Fibroblast of the conjunctiva (primary cell): ENCODE measurements at regions not wholly inside any gene's neighbourhood (a gene's known extent, or its start where the extent isn't known, plus 50 kb on each side); places are given as distances from the start of the nearest gene placed in this dataset.
"Not testable (repeated sequence)": the region's sequence is repeated elsewhere in the genome, so short reads cannot be mapped to it uniquely, and the experiment has no call there.

ENCODE experiments used
- DNase-seq: peaks from one replicate; pipeline ENCODE4 v3.0.0-alpha.2; 2010; ENCODE audit warnings: low read depth

DNA sequence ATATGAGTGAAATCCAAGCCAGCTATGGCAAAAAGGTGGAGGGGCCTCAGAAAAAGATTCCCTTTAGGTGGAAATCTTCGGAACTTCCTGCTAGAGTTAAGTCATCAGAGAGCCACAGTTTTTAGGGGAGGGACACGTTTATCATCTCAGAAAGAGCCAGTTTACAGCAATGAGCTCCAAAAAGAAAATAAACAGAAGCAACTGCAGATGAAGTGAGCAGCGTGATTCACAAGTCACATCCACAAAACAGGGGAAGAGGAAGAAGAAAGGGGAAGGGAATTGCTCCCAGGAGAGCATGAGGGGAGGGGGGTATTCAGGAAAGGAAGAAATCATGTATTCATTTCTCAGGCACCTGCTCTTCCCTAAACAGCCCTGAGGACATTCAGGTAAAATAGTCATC, 156.2 kb upstream of the FOXK1 start:
- DNase-seq: no peak

DNA sequence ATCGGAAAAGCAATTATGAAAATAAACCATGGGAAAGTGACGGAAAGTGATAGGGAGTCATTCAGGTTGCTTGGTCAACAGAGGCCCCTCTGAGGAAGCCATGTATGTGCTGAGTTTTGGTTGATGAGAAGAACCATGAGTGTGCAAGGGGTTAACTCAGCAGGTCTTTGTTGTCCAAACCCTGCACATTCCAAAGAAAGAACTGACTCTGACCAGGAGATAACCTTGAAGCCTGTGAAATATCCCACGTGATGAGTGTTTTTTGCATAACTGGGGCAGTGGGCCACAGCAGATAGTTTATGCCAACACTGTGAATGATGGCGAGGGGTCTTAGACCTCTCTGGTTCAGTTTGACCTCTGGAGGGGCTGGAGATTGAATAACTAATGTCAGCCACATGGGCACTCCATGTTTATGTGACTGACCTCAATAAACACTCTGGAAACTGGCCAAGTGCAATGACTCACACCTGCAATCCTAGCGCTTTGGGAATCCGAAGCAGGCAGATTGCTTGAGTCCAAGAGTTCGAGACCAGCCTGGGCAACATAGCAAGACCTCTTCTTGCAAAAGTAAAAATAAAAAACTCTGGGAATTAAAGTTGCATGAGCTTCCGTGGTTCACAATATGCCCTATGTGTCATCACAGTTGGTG, 154.0 kb upstream of the FOXK1 start:
- no peak for DNase-seq

GRCh38 chr7:4531236-4531635, 150.9 kb upstream of the FOXK1 start:
- DNase-seq: no peak

DNA sequence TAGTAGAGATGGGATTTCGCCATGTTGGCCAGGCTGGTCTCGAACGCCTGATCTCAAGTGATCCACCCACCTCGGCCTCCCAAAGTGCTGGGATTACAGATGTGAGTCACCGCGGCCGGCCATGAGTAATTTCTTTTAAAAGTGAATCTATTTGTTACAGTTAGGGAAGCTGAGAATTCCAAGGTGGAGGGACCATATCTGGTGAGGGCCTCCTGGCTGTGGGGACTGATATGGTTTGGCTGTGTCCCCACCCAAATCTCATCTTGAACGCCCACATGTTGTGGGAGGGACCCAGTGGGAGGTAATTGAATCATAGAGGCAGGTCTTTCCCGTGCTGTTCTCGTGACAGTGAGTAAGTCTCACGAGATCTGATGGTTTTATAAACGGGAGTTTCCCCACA, 148.8 kb upstream of the FOXK1 start:
- DNase-seq: not testable (repeated sequence)

DNA sequence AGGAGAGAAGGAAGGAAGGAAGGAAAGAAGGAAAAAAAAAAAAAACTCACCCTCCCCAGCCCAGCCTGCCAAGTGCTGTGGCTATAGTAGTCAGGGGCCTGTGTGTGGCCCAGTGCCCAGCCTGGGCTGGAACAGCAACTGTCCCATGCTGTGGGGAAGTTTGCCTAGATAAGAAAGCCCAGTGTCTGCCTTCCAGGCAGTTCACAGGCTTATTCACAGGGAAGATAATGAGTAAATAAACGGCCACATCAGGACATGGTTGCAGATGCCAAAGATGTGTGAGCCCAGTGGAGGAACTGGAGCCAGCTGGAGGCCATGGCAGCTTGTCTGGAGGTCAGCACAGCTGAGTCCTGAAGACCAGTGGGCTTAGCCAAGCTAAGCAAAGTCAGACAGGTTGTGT, 132.4 kb upstream of the FOXK1 start:
- no peak for DNase-seq

DNA sequence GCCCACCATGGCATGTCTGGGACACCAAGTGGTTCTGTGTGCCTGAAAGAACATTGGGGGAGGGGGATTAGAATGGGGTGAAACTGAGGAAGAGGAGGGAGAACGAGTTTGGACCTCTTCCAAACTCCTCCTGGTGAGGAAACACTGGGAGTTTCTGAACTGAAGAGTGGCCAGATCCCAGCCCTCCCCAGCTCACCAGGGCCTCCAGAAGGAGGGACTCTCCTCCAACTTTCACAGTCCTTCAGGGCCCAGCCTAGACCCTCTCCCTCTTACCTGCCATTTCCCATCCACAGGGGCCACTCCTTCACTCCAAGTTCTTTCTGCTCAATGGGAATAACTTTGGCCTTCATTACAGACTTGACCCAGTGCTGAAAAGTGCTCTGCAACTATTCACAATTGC, 132.0 kb upstream of the FOXK1 start:
- no peak for DNase-seq

GRCh38 chr7:4552985-4553384, 129.1 kb upstream of the FOXK1 start:
- DNase-seq: no peak

DNA sequence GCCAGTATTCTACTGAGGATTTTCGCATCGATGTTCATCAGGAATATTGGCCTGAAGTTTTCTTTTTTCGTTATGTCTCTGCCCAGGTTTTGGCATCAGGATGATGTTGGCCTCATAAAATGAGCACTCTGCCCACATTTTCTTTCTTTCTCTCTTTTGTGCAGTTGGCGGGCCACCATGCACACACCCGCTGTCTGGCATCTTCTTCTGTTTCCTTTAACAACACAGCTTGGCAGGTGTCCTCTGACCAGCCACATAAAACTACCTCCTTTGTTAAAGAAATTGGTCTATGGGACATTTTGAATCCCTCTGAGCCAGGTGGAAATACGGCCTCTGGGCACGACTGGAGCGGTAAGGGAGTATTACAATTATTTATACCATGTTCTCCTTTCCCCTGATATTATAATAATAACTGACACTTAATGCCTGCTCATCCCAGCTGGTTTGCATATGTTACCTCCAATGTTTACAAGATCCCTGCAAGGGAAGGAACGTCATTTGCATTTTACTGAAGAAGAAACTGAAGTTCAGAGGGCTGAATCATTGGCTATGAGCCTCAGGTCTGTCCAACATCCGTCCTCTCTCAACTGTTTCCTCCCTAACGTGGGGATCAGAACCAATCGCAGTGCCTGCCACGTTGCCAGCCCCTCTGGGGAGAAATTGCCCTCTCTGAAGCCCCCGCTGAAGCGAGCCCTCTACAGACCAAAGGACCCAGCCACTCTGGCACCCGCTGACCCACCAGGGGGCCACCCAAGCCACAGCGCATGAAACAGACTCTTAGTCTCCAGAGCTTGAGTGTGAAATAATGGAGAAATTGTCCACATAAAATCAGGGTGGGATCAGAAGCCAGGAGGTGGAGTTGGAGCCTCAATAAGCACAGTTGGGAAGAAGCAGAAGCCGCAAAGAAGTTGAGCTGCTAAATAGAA, 125.0 kb upstream of the FOXK1 start:
- DNase-seq: no peak

DNA sequence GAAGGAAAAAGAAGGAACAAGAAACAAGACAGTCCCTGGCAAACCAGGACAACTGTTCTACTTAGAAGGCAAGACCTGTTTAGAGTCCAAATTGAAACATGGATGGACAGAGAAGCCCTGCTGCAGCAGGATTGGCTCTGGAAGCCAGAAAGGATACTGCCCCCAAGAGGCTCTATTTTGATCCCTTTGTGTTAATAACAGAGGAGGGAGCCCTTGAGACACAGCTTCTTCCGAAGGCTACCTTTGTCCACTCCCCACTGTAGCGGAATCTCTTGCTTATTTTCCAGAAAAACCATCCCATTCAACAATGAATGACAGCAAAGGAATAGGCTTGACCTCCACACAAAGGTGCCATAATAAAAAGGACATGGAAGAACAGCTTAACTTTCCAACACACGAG, 120.3 kb upstream of the FOXK1 start:
- no peak for DNase-seq

DNA sequence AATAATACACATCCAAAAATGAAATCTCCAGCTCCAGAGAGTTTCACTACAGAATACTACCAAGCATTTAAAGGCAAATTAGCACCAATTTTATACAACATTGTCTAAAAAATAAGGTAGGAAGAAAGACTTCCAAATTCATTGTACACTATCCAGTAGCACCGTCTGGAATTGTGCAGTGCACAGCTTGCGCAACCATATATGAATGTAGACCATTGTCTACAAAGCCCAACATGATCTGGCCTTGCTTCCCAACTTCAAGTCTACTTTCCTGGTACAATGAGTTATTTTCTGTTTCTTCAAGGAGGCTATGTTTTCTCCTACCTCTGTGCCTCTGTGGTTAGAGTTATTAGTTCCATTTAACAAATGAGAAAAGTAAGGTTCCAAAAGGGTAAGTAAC, 115.4 kb upstream of the FOXK1 start:
- DNase-seq: no peak

- DNase-seq: no peak
These were observed 107.2 kb upstream of the FOXK1 start for GRCh38 chr7:4574851-4575250.

DNA sequence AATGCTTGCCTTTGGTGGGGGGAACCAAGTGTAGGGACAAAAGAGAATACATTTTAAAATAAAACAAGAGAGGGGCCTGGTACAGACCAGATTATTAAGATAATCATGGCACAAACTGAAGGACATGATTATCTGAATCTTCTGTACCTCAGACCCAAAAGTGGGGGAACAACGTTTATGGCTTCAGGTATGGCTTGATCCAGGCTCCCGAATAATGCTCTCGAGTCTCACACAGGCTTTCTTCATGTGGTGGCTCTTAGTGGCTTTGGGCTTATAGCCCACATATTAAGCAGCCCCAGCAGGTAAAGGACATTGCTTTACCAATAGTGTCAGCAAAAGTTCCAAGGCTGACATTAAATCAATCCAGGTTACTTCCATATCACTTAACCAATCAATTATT, 106.8 kb upstream of the FOXK1 start:
- no peak for DNase-seq

GRCh38 chr7:4602905-4603842, 78.9 kb upstream of the FOXK1 start:
- DNase-seq: no peak

DNA sequence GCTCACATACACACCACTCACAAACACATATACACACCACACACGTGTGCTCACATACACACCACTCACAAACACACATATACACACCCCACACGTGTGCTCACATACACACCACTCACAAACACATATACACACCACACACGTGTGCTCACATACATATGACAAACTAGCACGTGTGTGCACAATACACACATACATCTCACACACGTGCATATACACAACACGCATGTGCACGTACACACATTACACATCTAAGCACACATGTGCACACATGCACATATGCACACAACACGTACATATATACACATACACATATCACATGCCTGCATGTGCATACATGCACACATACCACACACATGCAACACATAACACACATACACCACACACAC, 78.3 kb upstream of the FOXK1 start:
- DNase-seq: no peak

GRCh38 chr7:4604456-4604940, 77.6 kb upstream of the FOXK1 start:
- no peak for DNase-seq

GRCh38 chr7:4606797-4607196, 75.3 kb upstream of the FOXK1 start:
- DNase-seq: no peak

DNA sequence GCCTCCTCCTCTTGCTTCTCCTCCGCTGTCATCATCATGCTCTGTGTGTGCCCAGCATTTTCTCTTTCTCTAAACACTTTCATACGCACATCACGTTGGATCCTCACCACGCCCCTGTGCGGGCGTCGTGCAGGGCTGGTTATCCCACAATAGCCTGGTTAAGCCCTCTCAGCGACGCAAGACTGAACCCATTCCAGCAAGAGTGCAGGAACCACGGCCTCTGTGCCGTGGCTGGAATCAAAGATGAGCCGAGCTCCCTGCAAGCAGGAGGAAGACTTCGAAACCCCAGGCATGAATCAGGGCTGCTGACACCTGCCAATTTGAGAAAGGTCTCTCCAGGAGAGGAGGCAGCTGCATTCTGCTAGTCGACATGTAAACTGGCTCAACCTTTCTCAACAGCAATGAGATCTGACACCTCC, 74.8 kb upstream of the FOXK1 start:
- no peak for DNase-seq

DNA sequence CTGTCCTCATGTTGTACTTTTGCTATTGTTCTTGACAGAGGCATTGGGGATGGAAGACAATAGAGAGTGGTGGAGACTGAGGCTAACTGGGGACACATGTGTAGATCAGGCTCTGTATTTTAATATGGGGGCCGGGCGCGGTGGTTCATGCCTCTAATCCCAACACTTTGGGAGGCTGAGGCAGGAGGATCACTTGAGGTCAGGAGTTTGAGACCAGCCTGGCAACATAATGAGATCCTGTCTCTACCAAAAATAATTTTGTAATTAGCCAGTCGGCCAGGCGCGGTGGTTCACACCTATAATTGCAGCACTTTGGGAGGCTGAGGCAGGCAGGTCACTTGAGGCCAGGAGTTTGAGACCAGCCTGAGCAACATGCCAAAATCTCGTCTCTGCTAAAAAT, 72.5 kb upstream of the FOXK1 start:
- not testable (repeated sequence) for DNase-seq

DNA sequence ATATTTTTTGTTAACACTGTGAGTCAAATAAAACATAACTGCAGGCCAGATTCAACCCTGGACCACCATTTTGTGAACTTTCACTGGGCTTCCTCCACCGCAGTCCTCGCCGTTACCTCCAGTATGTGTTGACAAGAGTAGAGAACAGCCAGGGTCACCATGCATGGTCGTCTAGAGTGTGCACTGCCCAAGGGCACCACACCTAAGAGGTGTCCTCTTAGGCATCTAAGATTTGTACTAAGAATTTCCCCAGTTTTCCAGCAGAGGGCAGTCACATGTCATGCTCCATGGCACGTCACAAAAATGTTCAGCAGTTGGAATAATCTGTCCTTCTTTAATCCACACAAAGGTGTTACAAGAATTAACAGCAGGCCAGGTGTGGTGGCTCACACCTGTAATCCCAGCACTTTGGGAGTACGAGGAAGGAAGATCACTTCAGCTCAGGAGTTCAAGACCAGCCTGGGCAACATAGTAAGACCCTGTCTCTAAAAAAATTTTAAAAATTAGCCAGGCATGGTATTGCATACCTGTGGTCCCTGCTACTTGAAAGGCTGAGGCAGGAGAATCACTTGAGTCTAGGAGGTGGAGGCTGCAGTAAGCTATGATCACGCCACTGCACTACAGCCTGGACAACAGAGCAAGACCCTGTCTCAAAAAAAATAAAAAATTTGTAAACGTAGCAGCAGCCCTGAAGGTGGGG, 71.2 kb upstream of the FOXK1 start:
- peak; percentile 46 for DNase-seq

DNA sequence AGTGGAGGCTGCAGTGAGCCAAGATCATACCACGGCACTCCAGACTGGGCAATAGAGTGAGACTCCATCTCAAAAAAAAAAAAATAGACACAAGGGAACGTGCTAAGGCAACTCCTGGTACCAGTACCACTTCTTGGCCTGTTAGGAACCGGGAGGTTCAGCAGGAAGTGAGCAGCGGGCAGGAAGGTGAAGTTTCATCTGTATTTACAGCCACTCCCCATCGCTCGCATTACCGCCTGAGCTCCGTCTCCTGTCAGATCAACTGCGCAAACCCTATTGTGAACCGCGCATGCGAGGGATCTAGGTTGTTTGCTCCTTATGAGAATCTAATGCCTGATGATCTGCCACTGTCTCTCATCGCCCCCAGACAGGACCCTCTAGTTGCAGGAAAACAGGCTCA, 69.9 kb upstream of the FOXK1 start:
- DNase-seq: no peak

- no peak for DNase-seq
These were observed 68.9 kb upstream of the FOXK1 start for GRCh38 chr7:4612939-4613841.
